ENCODE measurements at regions not wholly inside any gene's neighbourhood (a gene's known extent, or its start where the extent isn't known, plus 50 kb on each side); places are given as distances from the start of the nearest gene placed in this dataset.

DNA sequence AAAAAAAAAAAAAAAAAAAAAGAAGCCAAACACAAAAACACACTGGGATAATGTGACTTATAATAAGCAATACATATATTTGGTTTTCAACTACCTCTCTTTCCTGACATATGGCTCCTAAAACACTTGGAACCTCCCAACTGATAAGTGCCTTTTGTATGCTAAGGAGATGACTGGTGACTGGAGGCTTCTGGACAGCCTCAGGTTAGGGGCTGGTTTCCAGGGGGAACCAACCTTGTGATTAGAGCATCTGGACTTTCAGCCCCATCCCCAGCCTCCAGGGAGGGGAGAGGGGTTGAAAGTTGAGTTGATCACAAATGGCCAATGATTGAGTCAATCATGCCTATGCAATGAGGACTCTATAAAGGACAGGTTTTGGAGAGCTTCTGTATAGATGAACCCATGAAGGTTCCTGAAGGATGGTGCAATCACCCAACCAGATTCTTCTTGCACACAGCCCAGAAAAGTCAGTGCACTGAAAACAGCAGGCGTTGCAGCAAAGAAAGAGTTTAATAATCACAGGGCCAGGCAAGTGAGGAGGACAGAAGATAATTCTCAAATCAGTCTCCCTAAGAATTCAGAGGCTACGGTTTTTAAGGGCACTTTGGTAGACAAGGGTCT, 276.7 kb downstream of the AUH start:
- no peak overlapping the region for H3K4me3 ChIP-seq (ENCODE audit: low read depth, low read length)
- no peak for DNase-seq (ENCODE audit: low read depth)

DNA sequence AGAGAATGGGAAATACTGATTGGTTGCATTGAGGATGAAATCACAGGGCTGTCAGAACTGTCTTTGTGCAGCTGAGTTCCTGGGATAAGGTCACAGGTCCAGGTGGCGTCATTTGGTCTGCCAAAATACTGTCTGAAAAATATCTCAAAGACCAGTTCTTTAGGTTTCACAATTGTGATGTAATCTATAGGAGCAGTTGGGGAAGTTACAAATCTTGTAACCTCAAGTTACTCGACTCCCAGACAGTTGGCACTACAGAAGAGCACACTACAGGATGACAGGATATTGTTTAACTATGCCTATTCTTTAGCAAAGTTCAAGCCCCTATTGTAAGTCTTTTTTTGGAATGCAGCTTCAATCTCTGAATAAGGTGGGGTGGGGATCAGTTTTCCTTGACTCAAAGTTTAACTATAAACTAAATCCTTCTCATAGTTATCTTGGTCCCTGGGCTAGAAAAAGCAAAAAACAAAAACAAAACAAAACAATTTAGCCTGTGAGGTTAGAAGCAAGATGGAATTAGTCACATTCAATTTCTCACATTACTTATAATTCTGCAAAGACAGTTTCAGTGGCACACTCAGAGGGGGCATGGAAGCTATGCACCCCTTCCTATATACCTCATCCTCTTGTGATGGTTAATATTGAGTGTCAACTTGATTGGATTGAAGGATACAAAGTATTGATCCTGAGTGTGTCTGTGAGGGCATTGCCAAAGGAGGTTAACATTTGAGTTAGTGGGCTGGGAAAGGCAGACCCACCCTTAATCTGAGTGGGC, 276.0 kb downstream of the AUH start:
- no peak for DNase-seq (ENCODE audit: low read depth)
- H3K4me3 ChIP-seq (ENCODE audit: low read depth, low read length): no peak overlapping the region

DNA sequence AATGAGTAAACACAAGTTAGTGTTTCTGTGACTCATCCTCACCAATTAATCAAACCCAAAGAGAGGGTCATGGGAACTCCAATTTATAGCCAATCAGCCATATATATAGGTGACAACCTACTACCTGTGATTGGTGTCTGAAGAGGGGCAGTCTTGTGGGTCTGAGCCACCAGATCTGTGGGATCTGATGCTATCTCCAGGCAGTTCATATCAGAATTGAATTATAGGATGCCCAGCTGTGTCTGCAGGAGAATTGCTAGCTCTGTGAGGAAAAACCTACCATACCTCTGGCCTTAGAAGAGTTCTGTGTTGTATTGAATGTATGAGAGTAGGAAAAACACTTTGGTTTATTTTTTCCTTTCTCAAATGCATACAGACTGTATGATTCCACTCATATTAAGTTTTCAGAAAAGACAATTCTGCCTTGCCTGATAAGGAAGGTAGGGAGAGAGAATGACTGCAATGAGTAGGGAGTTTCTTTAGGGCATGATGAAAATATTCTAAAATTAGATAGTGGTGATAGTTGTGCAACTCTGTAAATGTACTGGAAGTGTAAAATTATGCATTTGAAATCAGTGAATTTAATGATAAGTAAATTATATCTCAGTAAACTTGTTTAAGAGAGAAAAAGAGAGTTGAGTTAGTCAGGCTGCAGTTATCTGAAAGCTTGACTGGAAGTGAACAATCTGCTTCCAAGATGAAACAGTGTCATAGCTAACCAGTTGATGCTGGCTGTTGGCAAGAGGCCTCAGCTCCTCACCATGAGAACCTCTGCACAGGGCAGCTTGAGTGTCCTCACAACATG, 274.9 kb downstream of the AUH start:
- DNase-seq (ENCODE audit: low read depth): no peak
- H3K4me3 ChIP-seq (ENCODE audit: low read depth, low read length): no peak overlapping the region

DNA sequence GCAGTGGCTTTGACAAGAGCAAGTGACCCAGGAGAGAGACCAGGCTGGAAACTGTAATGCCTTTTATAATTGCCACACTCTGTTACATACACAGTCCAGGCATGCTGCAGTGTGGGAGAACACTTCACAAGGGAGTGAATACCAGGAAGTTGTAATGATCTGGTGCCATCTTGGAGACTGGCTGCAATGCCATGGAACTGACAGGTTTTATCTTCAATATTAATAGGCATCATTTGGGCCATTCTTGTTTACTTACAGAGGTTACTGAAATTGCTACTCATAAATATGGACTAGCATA, 274.3 kb downstream of the AUH start:
- no peak overlapping the region for H3K4me3 ChIP-seq (ENCODE audit: low read depth, low read length)
- no peak for DNase-seq (ENCODE audit: low read depth)

DNA sequence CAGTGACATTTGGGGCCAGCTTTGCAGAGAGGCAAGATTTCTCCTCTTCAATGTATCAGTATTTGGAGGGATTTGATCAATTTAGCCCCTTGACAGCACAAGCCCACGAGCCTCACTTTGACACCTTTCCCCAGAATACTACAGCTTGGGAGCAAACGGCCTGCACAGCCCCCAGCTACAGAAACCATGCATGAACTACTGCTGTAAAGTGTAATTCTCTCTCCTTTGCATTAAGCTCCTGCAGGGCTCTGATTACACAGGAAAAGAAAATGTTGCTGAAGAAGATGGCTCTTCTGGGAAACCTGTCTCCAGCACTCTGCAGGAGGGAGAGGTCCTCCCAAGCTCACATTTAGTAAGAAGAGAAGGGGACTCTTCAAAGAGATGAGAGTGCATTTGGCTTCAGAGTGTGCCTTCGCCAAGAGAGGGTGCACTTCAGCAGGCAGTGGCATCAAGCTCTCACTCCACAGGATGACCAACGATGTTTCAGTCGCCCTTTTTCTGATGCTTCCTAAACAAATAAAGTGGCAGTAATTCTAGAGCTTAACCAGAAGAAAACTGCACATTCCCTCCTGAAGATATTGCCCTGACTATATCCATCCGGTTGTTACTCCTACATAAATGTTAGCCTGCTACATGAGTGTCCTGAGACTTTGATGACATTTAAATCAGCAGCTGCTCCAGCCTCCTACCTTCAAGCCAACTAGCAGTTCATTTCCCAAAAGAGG, 272.2 kb downstream of the AUH start:
- no peak overlapping the region for H3K4me3 ChIP-seq (ENCODE audit: low read depth, low read length)
- DNase-seq (ENCODE audit: low read depth): peak; percentile 40

DNA sequence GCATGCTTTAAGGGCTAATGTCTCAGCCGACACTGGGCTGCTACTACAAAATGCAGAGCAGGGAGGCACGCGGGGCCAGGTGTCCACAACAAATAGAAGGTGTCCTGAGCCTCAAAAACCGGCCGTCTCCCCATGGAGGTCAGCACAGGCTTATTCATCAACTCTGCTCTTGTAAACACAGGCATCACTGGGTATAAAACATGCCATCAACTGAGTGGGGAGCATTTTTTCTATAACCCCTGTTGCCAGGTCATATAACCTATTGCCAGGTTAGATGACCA, 271.6 kb downstream of the AUH start:
- no peak overlapping the region for H3K4me3 ChIP-seq (ENCODE audit: low read depth, low read length)
- DNase-seq (ENCODE audit: low read depth): no peak

DNA sequence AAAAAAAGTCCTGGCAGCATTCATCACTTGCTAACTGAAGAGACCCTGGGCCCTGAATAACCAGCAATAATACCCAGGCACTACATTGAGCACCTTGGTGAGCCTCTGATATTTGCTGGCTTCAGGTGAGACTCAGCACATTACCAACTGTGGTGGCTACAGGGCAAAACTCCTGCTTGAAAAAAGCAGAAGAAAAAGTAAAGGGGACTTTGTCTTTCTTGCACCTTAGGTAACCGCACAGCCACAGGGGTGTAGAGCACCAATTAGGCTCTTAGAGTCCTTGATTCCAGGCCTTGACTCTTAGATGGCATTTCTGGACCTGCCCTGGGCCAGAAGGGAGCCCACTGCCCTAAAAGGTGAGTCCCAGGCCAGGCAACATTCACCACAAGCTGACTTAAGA, 269.5 kb downstream of the AUH start:
- no peak overlapping the region for H3K4me3 ChIP-seq (ENCODE audit: low read depth, low read length)
- DNase-seq (ENCODE audit: low read depth): no peak

DNA sequence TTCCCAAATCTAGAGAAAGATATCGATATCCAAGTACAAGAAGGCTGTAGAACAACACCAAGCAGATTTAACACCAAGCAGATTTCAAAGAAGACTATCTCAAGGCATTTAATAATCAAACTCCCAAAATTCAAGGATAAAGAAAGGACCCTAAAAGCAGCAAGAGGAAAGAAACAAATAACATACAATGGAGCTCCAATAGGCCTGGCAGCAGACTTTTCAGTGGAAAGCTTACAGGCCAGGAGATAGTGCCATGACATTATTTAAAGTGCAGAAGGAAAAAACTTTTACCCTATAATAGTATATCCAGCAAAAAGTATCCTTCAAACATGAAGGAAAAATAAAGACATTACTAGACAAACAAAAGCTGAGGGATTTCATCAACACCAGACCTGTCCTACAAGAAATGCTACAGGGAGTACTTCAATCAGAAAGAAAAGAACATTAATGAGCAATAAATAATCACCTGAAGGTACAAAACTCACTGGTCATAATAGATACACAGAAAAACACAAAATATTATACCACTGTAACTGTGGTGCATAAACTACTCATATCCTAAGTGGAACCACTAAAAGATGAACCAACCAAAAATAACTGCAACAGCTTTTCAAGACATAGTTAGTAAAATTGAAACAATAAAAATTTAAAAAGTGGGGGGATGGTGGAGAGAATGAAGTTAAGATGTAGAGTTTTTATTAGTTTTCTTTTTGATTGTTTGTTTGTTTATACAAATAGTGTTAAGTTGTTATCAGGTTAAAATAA, 267.2 kb downstream of the AUH start:
- DNase-seq (ENCODE audit: low read depth): no peak
- no peak overlapping the region for H3K4me3 ChIP-seq (ENCODE audit: low read depth, low read length)

DNA sequence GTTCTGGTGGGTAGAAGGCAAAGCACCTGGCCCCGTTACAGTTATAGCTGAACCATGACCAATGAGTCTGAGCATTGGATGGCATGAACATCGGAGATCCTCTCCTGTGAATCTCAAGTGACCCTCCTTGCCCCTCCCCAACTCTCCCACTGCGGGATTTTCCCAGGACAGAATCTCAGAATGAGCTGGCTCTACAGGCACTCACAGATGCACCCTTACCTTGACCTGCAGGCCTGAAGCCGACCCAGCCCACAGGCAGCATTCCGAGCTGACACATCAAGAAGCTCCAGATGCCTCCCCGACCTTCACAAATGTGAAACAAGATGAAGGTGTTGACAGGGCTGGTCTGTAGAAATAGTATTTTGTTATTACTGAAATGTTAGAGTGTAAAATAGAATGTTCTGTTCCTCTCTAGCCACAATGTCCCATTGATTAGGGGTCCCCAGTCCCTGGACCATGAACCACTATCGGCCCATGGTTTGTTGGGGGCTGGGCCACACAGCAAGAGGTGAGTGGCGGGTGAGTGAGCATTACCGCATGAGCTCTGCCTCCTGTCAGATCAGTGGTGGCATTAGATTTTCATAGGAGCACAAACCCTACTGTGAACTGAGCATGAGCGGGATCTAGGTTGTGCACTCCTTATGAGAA, 263.4 kb downstream of the AUH start:
- H3K4me3 ChIP-seq (ENCODE audit: low read depth, low read length): no peak overlapping the region
- no peak for DNase-seq (ENCODE audit: low read depth)

DNA sequence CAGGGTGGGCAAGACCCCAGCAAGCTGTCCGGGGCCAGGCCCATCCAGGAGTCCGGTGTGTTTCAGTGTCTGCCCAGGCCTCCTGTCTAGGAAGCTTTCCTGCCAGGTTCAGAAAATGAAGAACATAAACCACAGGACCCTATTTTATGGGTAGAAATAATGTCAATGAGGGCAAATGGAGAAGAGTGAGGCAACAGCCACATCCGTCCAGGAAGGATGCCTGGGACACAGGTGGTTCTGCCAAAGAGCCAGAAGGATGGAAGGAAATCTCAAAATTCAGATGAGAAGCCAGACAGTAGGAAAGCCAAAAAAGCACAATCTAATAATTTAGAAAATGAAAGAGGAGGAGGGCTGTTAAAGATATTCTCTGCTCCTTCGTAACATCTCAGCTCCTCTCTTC, 262.3 kb downstream of the AUH start:
- H3K4me3 ChIP-seq (ENCODE audit: low read depth, low read length): no peak overlapping the region
- no peak for DNase-seq (ENCODE audit: low read depth)

DNA sequence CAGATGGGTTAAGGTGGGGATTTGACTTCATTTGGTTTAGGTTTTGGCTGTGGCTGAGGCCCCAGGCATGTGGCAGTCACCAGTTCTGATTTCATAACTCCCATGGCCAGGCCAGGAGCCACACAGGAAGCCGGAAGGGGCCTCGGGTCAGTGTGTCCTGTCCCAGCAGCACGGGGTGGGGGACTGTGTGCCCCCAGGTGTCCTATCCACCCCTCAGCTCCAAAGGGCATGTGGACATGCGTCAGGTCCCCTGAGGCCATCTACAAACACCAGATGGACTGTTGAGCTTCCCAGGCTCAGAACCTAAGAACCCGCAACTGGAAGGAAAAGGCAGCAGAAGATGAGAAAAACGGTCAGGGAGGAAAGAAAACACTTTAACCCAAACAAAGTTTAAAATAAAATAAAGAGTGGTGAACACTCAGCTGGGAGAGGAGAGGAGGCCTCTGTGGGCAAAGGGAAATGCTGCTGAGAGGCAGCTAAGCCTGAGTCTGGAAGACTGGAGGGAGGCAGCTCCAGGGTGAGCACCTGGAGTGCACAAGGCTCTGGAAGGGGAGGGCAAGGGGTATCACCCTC, 260.8 kb downstream of the AUH start:
- no peak overlapping the region for H3K4me3 ChIP-seq (ENCODE audit: low read depth, low read length)
- DNase-seq (ENCODE audit: low read depth): peak; percentile 45

DNA sequence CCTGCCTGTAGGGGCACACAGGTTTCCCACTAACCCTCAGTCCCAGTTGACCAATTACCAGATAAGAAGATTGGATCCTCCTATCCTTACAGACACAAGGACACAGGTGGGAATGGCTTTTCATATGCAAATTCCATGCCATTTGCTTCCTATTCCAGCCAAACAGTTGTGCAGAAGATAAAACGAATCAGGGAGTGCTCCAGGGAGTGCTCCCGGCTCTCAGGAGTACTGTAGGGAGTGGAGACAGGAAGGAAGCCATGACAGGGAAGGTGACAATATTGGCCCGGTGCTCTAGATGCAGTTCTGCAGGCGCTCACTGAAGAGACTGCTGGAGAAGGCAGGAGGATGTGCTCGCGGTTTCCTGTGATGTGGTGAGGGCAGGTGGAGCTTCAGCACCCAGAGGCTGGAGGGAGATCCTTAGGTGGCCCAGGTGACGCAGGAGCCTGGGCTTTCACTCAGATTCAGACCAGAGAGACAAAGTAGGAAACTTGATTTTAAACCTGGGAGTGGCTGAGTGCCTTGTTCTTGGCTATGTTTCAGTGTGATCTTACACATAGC, 260.0 kb downstream of the AUH start:
- no peak for DNase-seq (ENCODE audit: low read depth)
- H3K4me3 ChIP-seq (ENCODE audit: low read depth, low read length): no peak overlapping the region

DNA sequence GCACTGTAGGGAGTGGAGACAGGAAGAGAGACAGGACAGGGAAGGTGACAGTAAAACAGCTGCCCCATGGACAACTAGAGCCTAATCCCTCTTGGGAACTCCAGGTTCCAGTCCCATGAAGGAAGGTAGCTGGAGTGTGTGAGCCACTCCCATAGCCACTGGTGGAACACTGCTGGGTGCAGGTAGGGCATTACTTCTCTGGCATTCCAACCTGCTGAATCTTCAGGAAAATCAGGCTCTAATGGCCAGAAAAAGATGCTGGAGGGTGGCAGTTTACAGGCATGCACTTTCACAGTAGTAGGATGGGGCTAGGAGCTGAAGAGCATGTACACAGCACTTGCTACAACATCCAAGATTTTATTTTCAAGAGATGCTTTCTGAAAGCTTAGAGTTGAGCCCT, 259.4 kb downstream of the AUH start:
- DNase-seq (ENCODE audit: low read depth): no peak
- no peak overlapping the region for H3K4me3 ChIP-seq (ENCODE audit: low read depth, low read length)

DNA sequence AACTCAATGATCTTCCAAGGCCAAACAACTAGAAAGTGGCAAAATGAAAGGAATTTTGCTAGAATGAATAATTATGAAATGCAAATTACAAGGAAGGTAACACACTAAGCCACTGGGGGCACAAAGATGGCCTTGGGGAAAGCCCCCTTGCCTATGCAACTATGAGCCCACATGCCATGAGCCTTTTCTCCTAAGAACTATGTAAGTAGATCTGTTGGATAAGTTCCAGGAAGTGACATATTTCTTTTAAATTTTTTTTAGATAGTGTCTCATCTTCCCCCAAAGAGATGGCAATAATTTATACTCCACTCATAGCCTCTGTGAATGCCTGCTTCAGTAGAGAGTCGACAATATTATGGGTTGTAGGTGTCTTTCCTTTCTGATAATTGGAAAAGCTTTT, 257.8 kb downstream of the AUH start:
- H3K4me3 ChIP-seq (ENCODE audit: low read depth, low read length): no peak overlapping the region
- DNase-seq (ENCODE audit: low read depth): no peak

DNA sequence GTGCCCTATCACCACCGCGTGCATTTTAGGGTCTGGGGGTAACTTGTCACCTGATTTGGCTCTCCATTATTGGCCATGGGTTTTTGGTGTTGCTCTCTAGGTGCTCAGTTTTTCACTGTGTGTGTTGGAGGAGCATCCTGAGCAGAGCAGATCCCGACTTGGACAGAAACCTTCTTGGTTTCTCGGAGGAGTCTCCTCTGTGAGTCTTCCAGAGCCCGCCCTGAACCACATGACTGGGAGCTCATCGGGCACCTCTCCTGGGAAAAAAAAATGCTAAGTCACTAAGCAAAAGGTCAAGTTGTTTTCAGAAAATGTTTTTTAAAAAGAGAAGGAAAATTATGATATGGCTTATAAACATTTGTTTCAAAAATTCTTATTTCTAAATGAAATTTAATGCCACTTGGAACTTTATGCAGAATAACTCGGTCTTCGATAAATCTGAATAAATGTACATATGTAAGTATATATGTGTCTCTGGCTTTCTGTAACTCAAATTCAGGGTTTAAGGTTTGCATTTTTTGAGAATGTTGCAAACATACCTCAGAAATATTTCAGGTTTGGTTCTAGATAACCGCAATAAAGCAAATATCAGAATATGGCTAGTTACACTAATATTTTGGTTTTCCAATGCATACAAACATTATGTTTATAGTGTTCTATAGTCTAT, 255.2 kb downstream of the AUH start:
- no peak overlapping the region for H3K4me3 ChIP-seq (ENCODE audit: low read depth, low read length)
- no peak for DNase-seq (ENCODE audit: low read depth)

DNA sequence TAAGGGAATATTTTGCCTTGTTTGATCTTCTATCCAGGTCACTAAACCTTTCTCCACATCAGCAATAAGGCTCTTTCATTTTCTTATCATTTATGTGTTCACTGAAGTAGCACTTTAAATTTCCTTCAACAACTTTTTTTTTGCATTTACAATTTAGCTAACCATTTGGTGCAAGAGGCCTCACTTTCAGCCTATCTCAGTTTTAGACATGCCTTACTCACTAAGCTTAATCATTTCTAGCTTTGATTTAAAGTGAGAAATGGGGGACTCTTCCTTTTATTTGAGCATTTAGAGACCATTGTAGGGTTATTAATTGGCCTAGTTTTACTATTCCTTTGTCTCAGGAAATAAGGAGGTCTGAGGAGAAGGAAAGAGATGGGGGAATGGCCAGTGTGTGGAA, 250.5 kb downstream of the AUH start:
- H3K4me3 ChIP-seq (ENCODE audit: low read depth, low read length): no peak overlapping the region
- DNase-seq (ENCODE audit: low read depth): no peak

DNA sequence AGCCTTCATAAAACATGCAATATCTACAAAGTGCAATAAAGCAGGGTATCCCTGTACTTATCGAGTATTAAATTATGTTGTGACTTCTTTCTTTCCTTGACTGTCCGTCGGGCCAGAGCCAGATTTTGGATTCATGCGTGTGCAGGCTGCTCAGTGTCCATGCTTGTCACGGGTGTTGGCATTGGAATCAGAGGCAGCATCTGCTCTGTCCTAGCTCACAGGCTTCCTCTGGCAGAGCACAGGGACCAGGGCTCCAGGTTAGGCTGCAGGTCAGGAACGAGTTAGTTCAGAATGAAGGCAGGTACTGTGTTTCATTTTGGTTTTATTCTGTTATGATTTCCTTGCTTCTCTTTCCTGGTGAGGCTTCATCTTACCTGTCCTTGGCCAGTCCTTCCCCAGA, 249.8 kb downstream of the AUH start:
- no peak for DNase-seq (ENCODE audit: low read depth)
- H3K4me3 ChIP-seq (ENCODE audit: low read depth, low read length): no peak overlapping the region

DNA sequence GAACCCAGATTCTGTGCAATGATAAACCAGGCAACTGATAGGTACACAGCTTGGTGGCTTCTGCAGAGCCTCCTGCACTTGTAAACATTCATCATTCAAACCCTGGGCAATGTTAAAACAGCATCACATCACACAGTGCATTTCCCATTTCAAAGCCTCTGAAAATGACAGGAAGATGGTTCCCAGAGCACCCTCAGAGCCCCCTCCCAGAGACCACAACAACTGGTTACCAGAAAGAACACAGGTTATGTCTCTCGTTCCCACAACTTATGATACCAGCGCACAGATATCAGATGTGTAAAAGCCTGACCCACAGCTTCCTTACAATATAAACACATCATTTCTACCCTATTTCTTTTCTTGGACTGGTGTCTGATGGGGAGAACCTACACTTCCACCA, 248.7 kb downstream of the AUH start:
- DNase-seq (ENCODE audit: low read depth): no peak
- no peak overlapping the region for H3K4me3 ChIP-seq (ENCODE audit: low read depth, low read length)

Data from skeletal muscle cell (primary cell).